Gastroesophageal sphincter (tissue), 3 donors: ENCODE measurements at regions not wholly inside any gene's neighbourhood (a gene's known extent, or its start where the extent isn't known, plus 50 kb on each side); places are given as distances from the start of the nearest gene placed in this dataset.

ENCODE experiments used
- CTCF ChIP-seq, 4 experiments: fragments of 200-600 bp in 2 of 4; fragments of 450-650 bp in 2 of 4; sonication (generic) in 1 of 4; IDR thresholded peaks; one replicate each; pipeline ENCODE4 v1.5.1; 2017 to 2019; ENCODE audit warnings: antibody characterized with exemption in 4 of 4, mild to moderate bottlenecking in 2 of 4, moderate library complexity in 2 of 4
- POLR2AphosphoS5 ChIP-seq: sonication (generic); formaldehyde crosslinking; IDR thresholded peaks from one replicate; pipeline ENCODE4 v1.6.1; 2017; ENCODE audit warnings: antibody characterized with exemption

DNA sequence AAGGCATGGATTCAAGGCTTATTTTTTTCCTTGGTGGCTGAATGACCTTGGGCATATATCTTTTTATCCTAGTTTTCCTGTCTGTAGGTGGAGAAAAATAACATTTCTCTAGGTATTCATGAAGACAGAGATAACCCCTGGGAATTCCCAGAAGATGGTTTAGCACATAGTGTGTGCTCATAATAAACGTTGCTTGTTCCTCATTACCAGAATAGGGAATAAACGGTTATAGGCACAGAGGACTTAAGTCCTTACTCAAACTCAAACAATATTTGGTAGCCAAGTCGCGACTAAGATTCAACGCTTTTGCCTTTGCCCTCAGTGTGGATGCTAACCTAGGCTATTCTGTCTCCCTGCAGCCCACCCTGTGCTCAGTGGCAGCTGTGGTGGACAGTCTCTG lies 51.6 kb upstream of the MITF start:
- TF ChIP-seq POLR2AphosphoS5 = no peak
- no peak for TF ChIP-seq CTCF (IDR thresholded peaks at IDR 0.05)
